MM.1S (cell line): ENCODE measurements at regions not wholly inside any gene's neighbourhood (a gene's known extent, or its start where the extent isn't known, plus 50 kb on each side); places are given as distances from the start of the nearest gene placed in this dataset.

Experiments used
- DNase-seq: peaks from one replicate; pipeline ENCODE4 v3.0.0-alpha.2; 2015
- H2AFZ ChIP-seq: fragments of 300-600 bp; sonication (generic); 2 replicates; pipeline ENCODE4 v1.6.0; 2016; ENCODE audit warnings: antibody characterized with exemption, low read length
- H3F3A ChIP-seq: fragments of 300-600 bp; sonication (generic); 2 replicates; pipeline ENCODE4 v1.6.1; 2016; ENCODE audit warnings: mild to moderate bottlenecking, antibody characterized with exemption, low read length, moderate library complexity, mixed read lengths; ENCODE audit not compliant: insufficient read depth
- H3K27ac ChIP-seq: fragments of 300-600 bp; sonication (generic); 2 replicates; pipeline ENCODE4 v1.5.1; 2016; ENCODE audit warnings: mild to moderate bottlenecking, low read length
- H3K27me3 ChIP-seq: fragments of 300-600 bp; sonication (generic); replicated peaks from 2 replicates; pipeline ENCODE4 v1.6.0; 2016; ENCODE audit warnings: low read length; ENCODE audit not compliant: insufficient read depth
- H3K36me3 ChIP-seq: fragments of 300-600 bp; sonication (generic); replicated peaks from 2 replicates; pipeline ENCODE4 v1.6.1; 2016; ENCODE audit warnings: mild to moderate bottlenecking, low read length, mixed read lengths; ENCODE audit not compliant: insufficient read depth
- H3K4me1 ChIP-seq: fragments of 300-600 bp; sonication (generic); 2 replicates; pipeline ENCODE4 v1.6.1; 2016; ENCODE audit warnings: low read length, mixed read lengths
- H3K4me2 ChIP-seq: fragments of 300-600 bp; sonication (generic); 2 replicates; pipeline ENCODE4 v1.6.0; 2016; ENCODE audit warnings: low read depth, low read length
- H3K4me3 ChIP-seq: fragments of 300-600 bp; sonication (generic); 2 replicates; pipeline ENCODE4 v1.5.1; 2016; ENCODE audit warnings: low read length, mixed read lengths
- H3K79me2 ChIP-seq: fragments of 300-600 bp; sonication (generic); 2 replicates; pipeline ENCODE4 v1.6.1; 2016; ENCODE audit warnings: mixed run types, low read length, mixed read lengths
- H3K9ac ChIP-seq: fragments of 300-600 bp; sonication (generic); 2 replicates; pipeline ENCODE4 v1.6.1; 2016; ENCODE audit warnings: low read length, mixed read lengths
- H3K9me2 ChIP-seq: fragments of 300-600 bp; sonication (generic); replicated peaks from 2 replicates; pipeline ENCODE4 v1.6.1; 2016; ENCODE audit warnings: mild to moderate bottlenecking, low read length, mixed read lengths; ENCODE audit not compliant: insufficient read depth
- H3K9me3 ChIP-seq: fragments of 300-600 bp; sonication (generic); replicated peaks from 2 replicates; pipeline ENCODE4 v1.6.1; 2016; ENCODE audit warnings: mild to moderate bottlenecking, low read length, mixed read lengths; ENCODE audit not compliant: insufficient read depth
- H4K20me1 ChIP-seq: fragments of 300-600 bp; sonication (generic); 2 replicates; pipeline ENCODE4 v1.6.1; 2016; ENCODE audit warnings: mild to moderate bottlenecking, low read length, moderate library complexity, mixed read lengths; ENCODE audit not compliant: insufficient read depth
- EZH2 ChIP-seq: fragments of 300-600 bp; sonication (generic); optimal IDR thresholded peaks from 2 replicates; pipeline ENCODE3; 2017; ENCODE audit warnings: low read depth, mild to moderate bottlenecking, antibody characterized with exemption, low read length, mixed read lengths
- EZH2phosphoT487 ChIP-seq: fragments of 300-600 bp; sonication (generic); IDR thresholded peaks from 2 replicates; pipeline ENCODE4 v1.6.1; 2018; ENCODE audit warnings: antibody characterized with exemption, low read length
- TF ChIP-seq, protein P1 (sequence below): fragments of 300-600 bp; sonication (generic); IDR thresholded peaks from 2 replicates; pipeline ENCODE4 v1.5.1; 2016; ENCODE audit warnings: antibody characterized with exemption, low read length, mixed read lengths

- no peak overlapping the region for H3K9ac ChIP-seq
- peaks cover 26% of the 10 kb centered on the region for H3K27me3 ChIP-seq
- no peaks in the 10 kb centered on the region for H4K20me1 ChIP-seq
- no peaks in the 10 kb centered on the region for H3K9me3 ChIP-seq
- peaks cover 5% of the 10 kb centered on the region; the same call in 1 of the 2 replicates for H3K4me1 ChIP-seq
- TF ChIP-seq, protein P1, sequence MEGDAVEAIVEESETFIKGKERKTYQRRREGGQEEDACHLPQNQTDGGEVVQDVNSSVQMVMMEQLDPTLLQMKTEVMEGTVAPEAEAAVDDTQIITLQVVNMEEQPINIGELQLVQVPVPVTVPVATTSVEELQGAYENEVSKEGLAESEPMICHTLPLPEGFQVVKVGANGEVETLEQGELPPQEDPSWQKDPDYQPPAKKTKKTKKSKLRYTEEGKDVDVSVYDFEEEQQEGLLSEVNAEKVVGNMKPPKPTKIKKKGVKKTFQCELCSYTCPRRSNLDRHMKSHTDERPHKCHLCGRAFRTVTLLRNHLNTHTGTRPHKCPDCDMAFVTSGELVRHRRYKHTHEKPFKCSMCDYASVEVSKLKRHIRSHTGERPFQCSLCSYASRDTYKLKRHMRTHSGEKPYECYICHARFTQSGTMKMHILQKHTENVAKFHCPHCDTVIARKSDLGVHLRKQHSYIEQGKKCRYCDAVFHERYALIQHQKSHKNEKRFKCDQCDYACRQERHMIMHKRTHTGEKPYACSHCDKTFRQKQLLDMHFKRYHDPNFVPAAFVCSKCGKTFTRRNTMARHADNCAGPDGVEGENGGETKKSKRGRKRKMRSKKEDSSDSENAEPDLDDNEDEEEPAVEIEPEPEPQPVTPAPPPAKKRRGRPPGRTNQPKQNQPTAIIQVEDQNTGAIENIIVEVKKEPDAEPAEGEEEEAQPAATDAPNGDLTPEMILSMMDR: no peak
- TF ChIP-seq EZH2 (no peak), EZH2phosphoT487 (no peak)
- H3K9me2 ChIP-seq: no peaks in the 10 kb centered on the region
- DNase-seq: peak; percentile 42
- no peak overlapping the region for H3K4me3 ChIP-seq
- no peaks in the 10 kb centered on the region for H3K79me2 ChIP-seq
- H2AFZ ChIP-seq: no peak overlapping the region
- H3K36me3 ChIP-seq: no peaks in the 10 kb centered on the region
- H3K27ac ChIP-seq: no peak overlapping the region
- H3K4me2 ChIP-seq: no peak overlapping the region
- no peaks in the 10 kb centered on the region for H3F3A ChIP-seq
Observed at GRCh38 chr7:94183289-94183749, 179.2 kb upstream of the BET1 start.

- H3K27me3 ChIP-seq: peaks cover 22% of the 10 kb centered on the region
- no peak overlapping the region for H3K4me2 ChIP-seq
Observed at GRCh38 chr7:94183891-94184290, 179.7 kb upstream of the BET1 start.

DNA sequence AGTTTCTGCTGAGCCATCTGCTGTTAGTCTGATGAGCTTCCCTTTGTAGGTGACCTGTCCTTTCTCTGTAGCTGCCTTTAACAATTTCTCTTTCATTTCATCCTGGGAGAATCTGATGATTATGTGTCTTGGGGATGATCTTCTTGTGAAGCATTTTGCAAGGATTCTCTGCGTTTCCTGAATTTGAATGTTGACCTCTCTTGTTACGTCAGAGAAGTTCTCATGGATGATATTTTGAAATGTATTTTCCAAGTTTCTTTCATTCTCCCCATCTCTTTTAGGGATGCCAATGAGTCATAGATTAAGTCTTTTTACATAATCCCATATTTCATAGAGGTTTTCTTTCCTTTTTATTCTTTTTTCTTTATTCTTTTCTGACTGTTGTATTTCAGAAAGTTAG is 184.2 kb upstream of the BET1 start:
- Histone ChIP-seq H3F3A (no peaks in the 10 kb centered on the region), H3K9me3 (no peaks in the 10 kb centered on the region), H3K27me3 (no peaks in the 10 kb centered on the region), H3K36me3 (no peaks in the 10 kb centered on the region), H3K27ac (no peak overlapping the region), H3K4me2 (no peak overlapping the region), H3K9me2 (no peaks in the 10 kb centered on the region), H3K4me1 (no peaks in the 10 kb centered on the region), H2AFZ (no peak overlapping the region), H3K9ac (no peak overlapping the region), H3K4me3 (no peak overlapping the region), H3K79me2 (no peaks in the 10 kb centered on the region), H4K20me1 (no peaks in the 10 kb centered on the region)
- no peak for TF ChIP-seq EZH2
- TF ChIP-seq EZH2phosphoT487: no peak
- TF ChIP-seq, protein P1: no peak
- no peak for DNase-seq

More at GRCh38 chr7:94183891-94184290, 179.7 kb upstream of the BET1 start:
- Histone ChIP-seq H3K27ac (no peak overlapping the region), H3K4me3 (no peak overlapping the region), H3K9ac (no peak overlapping the region), H2AFZ (no peak overlapping the region), H3K79me2 (no peaks in the 10 kb centered on the region), H3F3A (no peaks in the 10 kb centered on the region), H4K20me1 (no peaks in the 10 kb centered on the region), H3K4me1 (no peaks in the 10 kb centered on the region), H3K9me3 (no peaks in the 10 kb centered on the region), H3K9me2 (no peaks in the 10 kb centered on the region), H3K36me3 (no peaks in the 10 kb centered on the region)
- no peak for DNase-seq
- TF ChIP-seq EZH2phosphoT487 (no peak), EZH2 (no peak)
- TF ChIP-seq, protein P1: no peak
